Parathyroid adenoma (tissue), 2 donors: ENCODE measurements at regions not wholly inside any gene's neighbourhood (a gene's known extent, or its start where the extent isn't known, plus 50 kb on each side); places are given as distances from the start of the nearest gene placed in this dataset.

Source experiments
- H2AFZ ChIP-seq: fragments of 300-600 bp; sonication (generic); one replicate; pipeline ENCODE4 v1.7.0; 2017; ENCODE audit warnings: antibody characterized with exemption, mild to moderate bottlenecking
- H3K27ac ChIP-seq: fragments of 300-600 bp; sonication (generic); one replicate; pipeline ENCODE4 v1.7.0; 2017
- H3K27me3 ChIP-seq: fragments of 300-600 bp; sonication (generic); one replicate; pipeline ENCODE4 v1.7.0; 2017; ENCODE audit warnings: low read length; ENCODE audit not compliant: control insufficient read depth, insufficient read depth
- H3K36me3 ChIP-seq: fragments of 300-600 bp; sonication (generic); one replicate; pipeline ENCODE4 v1.7.0; 2017; ENCODE audit warnings: low read length; ENCODE audit not compliant: control insufficient read depth, insufficient read depth
- H3K4me1 ChIP-seq: fragments of 300-600 bp; sonication (generic); one replicate; pipeline ENCODE4 v1.7.0; 2017; ENCODE audit warnings: control low read depth
- H3K4me2 ChIP-seq: fragments of 300-600 bp; sonication (generic); one replicate; pipeline ENCODE4 v1.7.0; 2017; ENCODE audit warnings: low read length
- H3K4me3 ChIP-seq: fragments of 300-600 bp; sonication (generic); one replicate; pipeline ENCODE4 v1.7.0; 2017; ENCODE audit warnings: low read depth, low read length
- H3K79me2 ChIP-seq: fragments of 300-600 bp; sonication (generic); one replicate; pipeline ENCODE4 v1.7.0; 2017; ENCODE audit warnings: control low read depth
- H3K9ac ChIP-seq: fragments of 300-600 bp; sonication (generic); one replicate; pipeline ENCODE4 v1.7.0; 2017; ENCODE audit warnings: mild to moderate bottlenecking
- H3K9me3 ChIP-seq: fragments of 300-600 bp; sonication (generic); one replicate; pipeline ENCODE4 v1.7.0; 2017; ENCODE audit warnings: low read length; ENCODE audit not compliant: control insufficient read depth
- CTCF ChIP-seq: fragments of 300-600 bp; sonication (generic); IDR thresholded peaks from one replicate; pipeline ENCODE4 v1.7.0; 2017; ENCODE audit warnings: antibody characterized with exemption, mild to moderate bottlenecking
- donor health status: primary hyperparathyroidism.

GRCh38 chrX:13911586-13911985, 94.7 kb upstream of the GPM6B start:
- no peak for TF ChIP-seq CTCF
- Histone ChIP-seq H3K27ac (no peak overlapping the region), H3K4me3 (no peak overlapping the region), H2AFZ (no peak overlapping the region), H3K4me1 (no peaks in the 10 kb centered on the region), H3K79me2 (no peaks in the 10 kb centered on the region), H3K9me3 (no peaks in the 10 kb centered on the region), H3K36me3 (no peaks in the 10 kb centered on the region), H3K4me2 (no peak overlapping the region), H3K27me3 (no peaks in the 10 kb centered on the region), H3K9ac (no peak overlapping the region)

- Histone ChIP-seq H3K4me2 (no peak overlapping the region), H3K4me1 (no peaks in the 10 kb centered on the region), H3K36me3 (no peaks in the 10 kb centered on the region), H3K27me3 (no peaks in the 10 kb centered on the region), H3K79me2 (no peaks in the 10 kb centered on the region), H3K9me3 (no peaks in the 10 kb centered on the region), H2AFZ (no peak overlapping the region), H3K4me3 (no peak overlapping the region), H3K27ac (no peak overlapping the region), H3K9ac (no peak overlapping the region)
- no peak for TF ChIP-seq CTCF
These were observed 89.2 kb upstream of the GPM6B start for GRCh38 chrX:13906093-13906492.

DNA sequence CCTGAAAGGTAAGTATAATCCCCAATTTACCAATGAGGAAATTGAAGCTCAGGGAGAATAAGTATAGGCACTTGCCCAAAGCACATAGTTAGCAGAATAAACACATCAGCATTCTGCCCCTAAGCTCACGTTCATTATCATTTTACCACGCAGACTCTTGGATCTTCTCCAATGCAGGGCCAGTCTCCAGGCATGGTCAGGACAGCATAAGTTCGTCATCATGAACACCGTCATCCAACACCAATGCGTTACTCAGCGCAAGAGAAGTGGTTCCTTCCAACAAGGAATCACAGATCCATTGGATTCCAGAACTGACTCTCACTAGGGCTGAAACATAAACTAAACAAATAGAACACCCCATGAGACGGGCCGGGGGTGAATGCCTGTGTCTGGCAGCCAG, 86.5 kb upstream of the GPM6B start:
- Histone ChIP-seq H3K4me1 (no peaks in the 10 kb centered on the region), H3K4me2 (no peak overlapping the region), H3K4me3 (no peak overlapping the region), H3K9me3 (no peaks in the 10 kb centered on the region), H3K27ac (no peak overlapping the region), H3K79me2 (no peaks in the 10 kb centered on the region), H2AFZ (no peak overlapping the region), H3K36me3 (no peaks in the 10 kb centered on the region), H3K9ac (no peak overlapping the region), H3K27me3 (no peaks in the 10 kb centered on the region)
- TF ChIP-seq CTCF, result no peak

- Histone ChIP-seq H3K4me2 (no peak overlapping the region), H3K4me1 (no peaks in the 10 kb centered on the region)
These were observed 85.5 kb upstream of the GPM6B start for GRCh38 chrX:13902406-13902805.

More at GRCh38 chrX:13902406-13902805, 85.5 kb upstream of the GPM6B start:
- no peaks in the 10 kb centered on the region for H3K79me2 ChIP-seq
- no peaks in the 10 kb centered on the region for H3K27me3 ChIP-seq
- TF ChIP-seq CTCF, result no peak
- H3K27ac ChIP-seq, result no peak overlapping the region
- no peak overlapping the region for H2AFZ ChIP-seq
- H3K9ac ChIP-seq, result no peak overlapping the region
- H3K4me3 ChIP-seq, result no peak overlapping the region
- no peaks in the 10 kb centered on the region for H3K36me3 ChIP-seq
- H3K9me3 ChIP-seq, result no peaks in the 10 kb centered on the region
